GM12892 (cell line): ENCODE measurements at regions not wholly inside any gene's neighbourhood (a gene's known extent, or its start where the extent isn't known, plus 50 kb on each side); places are given as distances from the start of the nearest gene placed in this dataset.

Source experiments
- DNase-seq: peaks from one replicate; pipeline ENCODE4 v3.0.0; 2011; ENCODE audit not compliant: insufficient read length
- FAIRE-seq: peaks from 2 replicates; lab custom pipeline; 2011; peaks lifted over from hg19 to GRCh38; lab: Jason Lieb, UNC
- POLR2A ChIP-seq: IDR thresholded peaks from 2 replicates; pipeline ENCODE4 v1.6.1; 2011; ENCODE audit warnings: low read depth, low read length, control low read depth
- POLR2AphosphoS5 ChIP-seq: IDR thresholded peaks from 2 replicates; pipeline ENCODE4 v1.6.1; 2011; ENCODE audit warnings: low read depth, low read length, control low read depth
- TAF1 ChIP-seq: IDR thresholded peaks from 2 replicates; pipeline ENCODE4 v1.6.1; 2011; ENCODE audit warnings: low read depth, mild to moderate bottlenecking, control low read depth, low read length, borderline replicate concordance

DNA sequence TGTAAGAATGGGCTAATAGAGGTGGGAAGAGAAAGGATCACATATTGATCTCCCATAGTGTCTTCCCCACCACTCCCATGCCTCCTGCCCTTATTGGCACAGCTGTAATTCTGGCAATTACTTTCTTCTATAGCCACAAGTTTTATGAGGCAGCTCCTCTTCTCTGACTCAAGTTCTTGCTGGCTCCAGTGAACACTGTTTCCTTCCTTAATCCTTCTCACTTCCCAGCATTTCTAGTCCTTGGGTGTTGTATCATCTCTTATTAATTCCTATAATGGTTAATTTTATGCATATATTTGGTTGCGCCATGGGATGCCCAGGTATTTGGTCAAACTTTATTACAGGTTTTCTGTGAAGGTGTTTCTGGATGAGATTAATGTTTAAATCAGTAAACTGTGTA, 103.3 kb downstream of the MRPL39 start:
- DNase-seq (no peak), FAIRE-seq (no peak)
- no peak for TF ChIP-seq TAF1
- no peak for TF ChIP-seq POLR2A

DNA sequence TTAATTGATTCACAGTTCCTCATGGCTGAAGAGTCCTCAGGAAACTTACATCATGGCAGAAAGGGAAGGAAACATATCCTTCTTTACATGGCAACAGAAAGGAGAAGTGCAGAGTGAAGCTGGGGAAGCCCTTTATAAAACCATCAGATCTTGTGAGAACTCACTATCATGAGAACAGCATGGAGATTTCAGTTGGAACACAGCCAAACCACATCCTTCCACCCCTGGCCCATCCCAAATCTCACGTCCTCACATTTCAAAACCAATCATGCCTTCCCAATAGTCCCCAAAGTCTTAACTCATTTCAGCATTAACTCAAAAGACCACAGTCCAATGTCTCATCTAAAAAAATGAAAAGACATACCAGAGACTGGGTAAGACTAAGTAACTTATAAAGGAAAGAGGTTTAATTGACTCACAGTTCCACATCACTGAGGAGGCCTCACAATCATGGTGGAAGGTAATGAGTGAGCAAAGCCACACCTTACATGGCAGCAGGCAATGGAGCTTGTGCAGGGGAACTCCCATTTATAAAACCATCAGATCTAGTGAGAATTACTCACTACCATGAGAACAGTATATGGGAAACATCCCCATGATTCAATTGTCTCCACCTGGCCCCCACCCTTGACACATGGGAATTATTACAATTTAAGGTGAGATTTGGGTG, 105.2 kb downstream of the MRPL39 start:
- no peak for FAIRE-seq
- no peak for DNase-seq
- 0 out of 2 replicates have a peak, but pooled peaks have one; percentile 40 for TF ChIP-seq POLR2AphosphoS5
- TF ChIP-seq POLR2A = peak; percentile 47; the same call in 1 of the 2 replicates
- no peak for TF ChIP-seq TAF1

DNA sequence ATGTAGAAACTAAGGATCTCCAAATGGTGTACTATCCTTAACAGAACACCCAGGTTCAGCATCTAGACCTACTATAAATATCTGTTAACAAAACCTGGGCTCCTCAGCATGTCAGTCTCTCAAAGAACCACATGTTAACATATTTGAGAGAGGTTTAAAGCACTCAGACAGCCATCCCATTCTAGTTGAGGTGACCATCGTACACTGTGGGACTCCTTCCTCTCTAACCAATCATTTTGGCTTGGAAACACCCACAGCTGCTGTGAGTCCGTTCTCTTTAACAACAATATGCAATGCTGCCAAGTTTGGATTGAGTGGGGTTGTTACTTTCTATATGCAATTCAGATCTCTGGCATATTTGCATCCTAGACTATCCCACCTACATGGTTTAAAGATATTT, 105.8 kb downstream of the MRPL39 start:
- FAIRE-seq (no peak), DNase-seq (no peak)
- peak; percentile 92 for TF ChIP-seq POLR2AphosphoS5
- no peak for TF ChIP-seq TAF1
- TF ChIP-seq POLR2A = peak; percentile 79

DNA sequence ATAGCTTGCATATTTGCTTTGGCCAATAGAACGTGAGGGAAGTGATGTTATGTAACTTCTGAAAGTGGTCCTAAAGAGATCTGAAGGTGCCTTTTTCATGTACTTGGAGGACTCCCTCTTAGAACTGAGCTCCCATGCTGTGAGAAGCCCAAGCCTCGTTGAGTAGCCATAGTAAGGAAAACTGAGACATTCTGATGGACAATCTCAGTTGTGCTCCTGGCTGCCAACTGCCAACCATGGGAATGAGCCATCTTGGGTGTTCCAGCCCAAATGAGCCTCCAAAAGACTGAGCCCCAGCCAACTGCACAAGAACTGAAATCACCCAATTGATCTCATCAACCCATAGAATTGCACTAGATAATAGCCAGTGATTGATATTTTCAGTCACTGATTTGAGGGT, 106.7 kb downstream of the MRPL39 start:
- TF ChIP-seq POLR2A (peak; percentile 54; the same call in 1 of the 2 replicates), POLR2AphosphoS5 (no peak)
- FAIRE-seq (peak; percentile 89), DNase-seq (no peak)

DNA sequence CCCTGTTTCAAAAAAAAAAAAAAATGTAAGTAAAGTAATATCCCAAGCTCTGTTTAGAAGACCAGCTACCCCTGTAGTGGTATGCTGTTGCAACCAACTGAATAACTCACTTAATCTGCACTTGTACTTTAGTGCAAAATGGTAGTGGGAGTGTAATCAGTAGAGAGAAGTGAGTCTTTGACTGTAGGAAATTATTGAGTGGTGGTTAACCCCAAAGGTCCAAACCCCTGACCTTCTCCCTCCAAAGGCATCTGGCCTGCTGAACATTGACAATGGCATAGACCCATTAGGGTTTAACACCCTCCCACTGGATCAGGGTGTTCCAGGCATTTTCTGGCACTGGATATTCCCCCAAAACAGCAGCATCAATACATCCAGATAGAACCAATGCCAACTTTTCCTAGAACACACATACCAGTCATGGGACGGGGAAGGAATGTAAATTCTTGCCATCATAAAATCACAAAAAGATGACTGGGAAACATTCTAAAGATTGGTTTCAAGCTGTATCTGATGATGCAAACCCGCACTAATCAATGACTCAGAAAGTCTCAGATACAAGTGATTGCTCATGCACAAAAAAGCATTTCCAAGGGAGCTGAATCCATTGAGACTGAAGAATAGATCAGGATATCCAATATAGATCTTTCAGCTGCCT, 110.3 kb downstream of the MRPL39 start:
- no peak for FAIRE-seq
- no peak for DNase-seq
- TF ChIP-seq TAF1 = no peak

DNA sequence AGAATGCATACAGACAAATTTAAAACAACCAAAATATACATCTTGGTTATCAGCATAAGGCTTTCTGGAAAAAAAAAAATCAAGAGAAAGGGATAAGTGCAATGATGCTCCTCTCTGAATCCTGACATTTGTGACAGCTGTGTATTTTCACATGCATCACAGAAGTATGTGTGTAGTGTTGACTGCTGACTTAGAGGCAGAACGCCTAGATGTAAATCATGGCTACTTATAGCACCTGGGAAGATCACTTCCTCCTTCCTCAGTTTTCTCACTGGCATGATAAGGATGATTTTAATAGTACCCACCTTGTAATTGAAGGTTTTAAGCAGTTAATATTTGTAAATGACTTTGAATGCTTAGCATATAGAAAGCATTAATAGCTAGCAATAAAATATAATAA, 112.5 kb downstream of the MRPL39 start:
- FAIRE-seq = peak; percentile 96

DNA sequence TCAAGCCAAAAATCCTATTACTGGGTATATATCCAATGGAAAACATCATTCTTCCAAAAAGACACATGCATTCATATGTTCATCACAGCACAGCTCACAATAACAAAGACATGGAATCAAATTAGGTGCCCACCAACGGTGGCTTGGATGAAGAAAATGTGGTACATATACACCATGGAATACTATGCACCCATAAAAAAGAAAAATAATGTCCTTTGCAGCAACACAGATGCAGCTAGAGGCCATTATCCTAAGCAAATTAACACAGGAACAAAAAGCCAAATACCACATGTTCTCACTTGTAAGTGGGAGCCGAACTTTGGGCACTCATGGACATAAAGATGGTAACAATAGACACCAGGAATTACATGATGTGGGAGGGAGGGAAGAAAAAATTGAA, 113.6 kb downstream of the MRPL39 start:
- DNase-seq = no peak

More for the DNA sequence above, 112.5 kb downstream of the MRPL39 start:
- no peak for DNase-seq
- no peak for TF ChIP-seq TAF1
- no peak for TF ChIP-seq POLR2AphosphoS5
- TF ChIP-seq POLR2A = no peak

DNA sequence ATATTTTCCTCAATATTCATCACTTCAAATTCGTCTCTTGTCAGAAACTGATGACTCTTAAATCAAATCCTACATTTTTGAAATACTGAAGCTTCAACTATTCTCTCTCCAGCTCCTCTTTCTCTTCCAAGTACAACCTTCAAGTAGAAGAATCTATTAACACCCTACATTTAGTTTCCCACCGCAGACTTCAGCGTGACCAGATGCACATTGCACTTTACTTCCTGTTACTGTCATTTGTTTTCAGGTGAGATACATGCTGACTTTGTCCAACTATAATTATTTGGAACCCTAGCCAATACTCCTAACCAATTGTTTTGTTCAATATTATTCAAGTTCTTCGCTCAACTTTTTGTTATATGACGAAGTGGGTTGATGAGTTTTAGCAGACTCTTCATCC, 116.0 kb downstream of the MRPL39 start:
- peak; percentile 92 for FAIRE-seq
- TF ChIP-seq TAF1 (no peak), POLR2A (no peak), POLR2AphosphoS5 (no peak)
- DNase-seq = no peak

More for the DNA sequence above, 113.6 kb downstream of the MRPL39 start:
- TF ChIP-seq POLR2A (no peak), TAF1 (no peak), POLR2AphosphoS5 (no peak)
- peak; percentile 67 for FAIRE-seq

DNA sequence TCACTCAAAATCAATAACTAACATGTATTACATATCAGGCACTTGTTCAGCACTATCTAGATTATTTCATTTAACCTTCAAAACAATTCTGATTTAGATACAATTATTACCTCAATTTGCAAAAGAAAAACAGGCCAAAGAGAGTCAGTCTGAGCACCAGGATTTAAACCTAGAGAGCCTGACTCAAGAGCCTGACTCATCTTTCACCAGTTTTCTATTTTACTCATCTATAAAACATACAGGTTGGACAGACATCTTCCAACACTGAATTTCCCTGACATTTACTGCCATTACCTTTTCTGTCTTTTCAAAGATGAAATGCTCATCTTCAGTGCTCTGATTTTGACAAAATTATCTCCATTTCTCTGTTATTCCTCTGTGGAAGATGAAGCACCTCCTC, 116.5 kb downstream of the MRPL39 start:
- TF ChIP-seq POLR2A (no peak), TAF1 (no peak), POLR2AphosphoS5 (no peak)
- DNase-seq = no peak
- no peak for FAIRE-seq

DNA sequence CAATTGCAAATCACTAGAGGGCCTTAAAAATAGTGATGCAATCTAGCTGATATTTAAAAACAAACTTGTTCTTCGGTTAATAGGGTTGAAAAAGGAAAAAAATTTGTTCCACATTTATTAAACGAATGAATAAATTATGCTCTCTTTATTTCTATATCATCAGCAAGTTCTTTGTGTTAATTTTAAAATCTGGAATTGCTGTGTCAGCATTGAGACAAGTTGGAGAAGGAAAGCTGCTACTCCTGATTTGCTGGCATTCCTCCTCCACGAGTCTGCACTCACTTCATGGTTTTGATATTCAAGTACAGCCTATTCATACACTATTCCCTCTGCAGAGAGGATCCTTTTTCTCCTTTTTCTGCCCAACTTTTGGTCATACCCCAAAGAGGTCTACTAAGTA, 117.6 kb downstream of the MRPL39 start:
- DNase-seq = no peak
- FAIRE-seq = no peak
- no peak for TF ChIP-seq POLR2A
- no peak for TF ChIP-seq POLR2AphosphoS5
- no peak for TF ChIP-seq TAF1

DNA sequence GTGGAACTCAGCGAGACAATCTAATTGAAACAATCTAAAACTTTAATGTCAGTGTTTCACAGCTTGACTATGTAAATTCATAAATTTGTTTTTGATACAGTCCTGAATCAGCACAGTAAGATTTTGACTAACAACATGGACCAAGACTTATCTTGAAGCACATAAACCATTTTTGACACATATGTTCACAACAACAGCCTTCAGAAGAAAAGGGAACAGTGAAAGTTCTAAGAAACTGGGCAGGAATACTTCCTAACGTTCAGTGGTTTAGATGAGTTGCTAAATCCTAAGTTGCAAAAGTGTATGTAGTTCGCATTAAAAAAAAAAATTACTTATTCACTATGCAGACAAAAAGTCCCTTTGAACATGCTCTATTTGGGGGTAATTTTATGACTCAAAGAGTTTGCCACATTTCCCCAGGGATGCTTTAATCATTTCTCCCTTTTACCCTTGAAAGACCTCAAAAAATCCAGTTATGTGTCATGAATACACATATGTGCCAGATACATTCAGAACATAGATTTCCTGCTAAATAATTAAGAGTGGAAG, 120.2 kb downstream of the MRPL39 start:
- peak; percentile 87 for FAIRE-seq
- DNase-seq = no peak
- TF ChIP-seq TAF1 (no peak), POLR2A (no peak), POLR2AphosphoS5 (no peak; the same call in 1 of the 2 replicates)

DNA sequence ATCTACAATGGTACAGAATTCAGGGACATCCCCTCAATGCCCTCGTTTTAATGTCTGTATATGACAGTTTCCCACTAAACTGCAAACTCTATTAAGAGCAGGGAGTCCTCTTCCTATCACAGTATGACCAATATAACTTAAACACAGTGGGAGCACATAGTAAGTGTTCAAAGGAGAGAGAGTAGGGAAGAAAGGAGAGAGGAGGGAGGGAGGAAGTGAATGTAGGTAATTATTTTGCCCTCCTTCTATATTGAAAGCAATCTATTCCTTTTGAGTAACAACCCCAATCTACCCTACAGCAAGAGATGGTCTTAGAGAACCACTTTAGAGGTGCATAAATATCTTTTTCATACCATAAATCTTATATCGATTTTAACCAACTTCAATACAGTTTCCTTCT, 121.4 kb downstream of the MRPL39 start:
- DNase-seq (no peak), FAIRE-seq (peak; percentile 87)
- no peak for TF ChIP-seq POLR2A
- TF ChIP-seq POLR2AphosphoS5 = no peak
- no peak for TF ChIP-seq TAF1
